SU-DHL-6 (cell line): ENCODE measurements at regions not wholly inside any gene's neighbourhood (a gene's known extent, or its start where the extent isn't known, plus 50 kb on each side); places are given as distances from the start of the nearest gene placed in this dataset.

Source experiments
- H2AFZ ChIP-seq: fragments of 200-600 bp; sonication (generic); 2 replicates; pipeline ENCODE4 v1.6.1; 2014; ENCODE audit warnings: low read depth, mild to moderate bottlenecking, moderate library complexity, mixed read lengths, antibody characterized with exemption, low read length; ENCODE audit not compliant: severe bottlenecking
- H3F3A ChIP-seq: fragments of 200-600 bp; shearing (Covaris generic); 2 replicates; pipeline ENCODE4 v1.6.0; 2016; ENCODE audit warnings: antibody characterized with exemption, mild to moderate bottlenecking; ENCODE audit not compliant: insufficient read depth
- H3K27ac ChIP-seq: fragments of 200-600 bp; sonication (generic); 2 replicates; pipeline ENCODE4 v1.5.1; 2016; ENCODE audit warnings: low read depth, mild to moderate bottlenecking, low read length, moderate library complexity, mixed read lengths
- H3K27me3 ChIP-seq: fragments of 200-600 bp; sonication (generic), shearing (Covaris generic); 2 replicates; pipeline ENCODE4 v1.6.0; 2014; ENCODE audit warnings: mild to moderate bottlenecking, low read length
- H3K36me3 ChIP-seq: fragments of 200-600 bp; sonication (generic); 2 replicates; pipeline ENCODE4 v1.6.1; 2014; ENCODE audit warnings: mild to moderate bottlenecking, low read length, mixed read lengths
- H3K4me2 ChIP-seq: fragments of 300-600, 200-600 bp; shearing (Covaris generic), sonication (generic); 2 replicates; pipeline ENCODE4 v1.6.0; 2014; ENCODE audit warnings: low read length, low read depth, mild to moderate bottlenecking; ENCODE audit not compliant: poor library complexity, severe bottlenecking
- H3K4me3 ChIP-seq: fragments of 200-600 bp; sonication (generic); 2 replicates; pipeline ENCODE4 v1.5.1; 2014; ENCODE audit warnings: antibody characterized with exemption, low read length, mild to moderate bottlenecking, mixed read lengths; ENCODE audit not compliant: insufficient read depth, poor library complexity, severe bottlenecking
- H3K79me2 ChIP-seq: fragments of 200-600 bp; sonication (generic); 2 replicates; pipeline ENCODE4 v1.6.1; 2014; ENCODE audit warnings: mild to moderate bottlenecking, low read length, moderate library complexity; ENCODE audit not compliant: insufficient read depth
- H3K9ac ChIP-seq: fragments of 200-600 bp; sonication (generic); 2 replicates; pipeline ENCODE4 v1.7.0; 2014; ENCODE audit warnings: mild to moderate bottlenecking, low read length
- H3K9me2 ChIP-seq: fragments of 200-600 bp; sonication (generic); replicated peaks from 2 replicates; pipeline ENCODE4 v1.6.1; 2014; ENCODE audit warnings: low read length; ENCODE audit not compliant: insufficient read depth
- H3K9me3 ChIP-seq: fragments of 200-600 bp; sonication (generic); 2 replicates; pipeline ENCODE4 v1.6.1; 2014; ENCODE audit warnings: low read length, mixed read lengths; ENCODE audit not compliant: insufficient read depth
- H4K20me1 ChIP-seq: fragments of 200-600 bp; sonication (generic); 2 replicates; pipeline ENCODE4 v1.6.1; 2014; ENCODE audit warnings: low read depth, mild to moderate bottlenecking, antibody characterized with exemption, low read length, moderate library complexity, mixed read lengths
- EZH2phosphoT487 ChIP-seq: fragments of 200-600 bp; sonication (generic), shearing (Covaris generic); conservative IDR thresholded peaks from 2 replicates; pipeline ENCODE4 v1.6.1; 2018; ENCODE audit warnings: mild to moderate bottlenecking, antibody characterized with exemption, low read length, moderate library complexity, mixed read lengths
- TF ChIP-seq, protein P1 (sequence below): fragments of 200-600 bp; sonication (generic); IDR thresholded peaks from one replicate; pipeline ENCODE4 v1.5.1; 2017; ENCODE audit warnings: antibody characterized with exemption, mild to moderate bottlenecking, low read length, moderate library complexity; ENCODE audit not compliant: insufficient read depth, poor library complexity, severe bottlenecking

GRCh38 chr4:14583331-14583730, 418.9 kb upstream of the CPEB2 start:
- H4K20me1 ChIP-seq: no peaks in the 10 kb centered on the region
- no peak overlapping the region for H3K4me3 ChIP-seq
- no peak overlapping the region for H3K4me2 ChIP-seq
- H3F3A ChIP-seq: no peaks in the 10 kb centered on the region
- H3K9me3 ChIP-seq: no peaks in the 10 kb centered on the region
- no peaks in the 10 kb centered on the region for H3K79me2 ChIP-seq
- TF ChIP-seq, protein P1, sequence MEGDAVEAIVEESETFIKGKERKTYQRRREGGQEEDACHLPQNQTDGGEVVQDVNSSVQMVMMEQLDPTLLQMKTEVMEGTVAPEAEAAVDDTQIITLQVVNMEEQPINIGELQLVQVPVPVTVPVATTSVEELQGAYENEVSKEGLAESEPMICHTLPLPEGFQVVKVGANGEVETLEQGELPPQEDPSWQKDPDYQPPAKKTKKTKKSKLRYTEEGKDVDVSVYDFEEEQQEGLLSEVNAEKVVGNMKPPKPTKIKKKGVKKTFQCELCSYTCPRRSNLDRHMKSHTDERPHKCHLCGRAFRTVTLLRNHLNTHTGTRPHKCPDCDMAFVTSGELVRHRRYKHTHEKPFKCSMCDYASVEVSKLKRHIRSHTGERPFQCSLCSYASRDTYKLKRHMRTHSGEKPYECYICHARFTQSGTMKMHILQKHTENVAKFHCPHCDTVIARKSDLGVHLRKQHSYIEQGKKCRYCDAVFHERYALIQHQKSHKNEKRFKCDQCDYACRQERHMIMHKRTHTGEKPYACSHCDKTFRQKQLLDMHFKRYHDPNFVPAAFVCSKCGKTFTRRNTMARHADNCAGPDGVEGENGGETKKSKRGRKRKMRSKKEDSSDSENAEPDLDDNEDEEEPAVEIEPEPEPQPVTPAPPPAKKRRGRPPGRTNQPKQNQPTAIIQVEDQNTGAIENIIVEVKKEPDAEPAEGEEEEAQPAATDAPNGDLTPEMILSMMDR: no peak
- no peak for TF ChIP-seq EZH2phosphoT487
- no peaks in the 10 kb centered on the region for H3K36me3 ChIP-seq
- no peaks in the 10 kb centered on the region for H3K9me2 ChIP-seq
- no peak overlapping the region for H2AFZ ChIP-seq
- H3K27ac ChIP-seq: no peak overlapping the region
- H3K27me3 ChIP-seq: no peaks in the 10 kb centered on the region
- no peak overlapping the region for H3K9ac ChIP-seq

GRCh38 chr4:14583752-14584151, 418.5 kb upstream of the CPEB2 start:
- H3K27me3 ChIP-seq: no peaks in the 10 kb centered on the region
- H4K20me1 ChIP-seq: no peaks in the 10 kb centered on the region
- no peaks in the 10 kb centered on the region for H3K79me2 ChIP-seq
- H3K9me2 ChIP-seq: no peaks in the 10 kb centered on the region
- no peaks in the 10 kb centered on the region for H3K36me3 ChIP-seq
- H3K27ac ChIP-seq: no peak overlapping the region
- H3K9ac ChIP-seq: no peak overlapping the region
- no peak overlapping the region for H3K4me3 ChIP-seq
- H3K4me2 ChIP-seq: no peak overlapping the region
- H2AFZ ChIP-seq: no peak overlapping the region
- no peaks in the 10 kb centered on the region for H3F3A ChIP-seq
- TF ChIP-seq, protein P1: no peak
- no peak for TF ChIP-seq EZH2phosphoT487
- H3K9me3 ChIP-seq: no peaks in the 10 kb centered on the region

GRCh38 chr4:14592950-14593349, 409.3 kb upstream of the CPEB2 start:
- Histone ChIP-seq H3F3A (no peaks in the 10 kb centered on the region), H3K4me2 (no peak overlapping the region), H3K79me2 (no peaks in the 10 kb centered on the region), H3K9ac (no peak overlapping the region), H3K9me3 (no peaks in the 10 kb centered on the region), H2AFZ (no peak overlapping the region), H3K27ac (no peak overlapping the region), H3K9me2 (no peaks in the 10 kb centered on the region), H4K20me1 (no peaks in the 10 kb centered on the region), H3K4me3 (no peak overlapping the region), H3K27me3 (no peaks in the 10 kb centered on the region), H3K36me3 (no peaks in the 10 kb centered on the region)
- TF ChIP-seq EZH2phosphoT487: no peak
- TF ChIP-seq, protein P1: no peak
